HG03175 (cell line): ENCODE measurements at regions not wholly inside any gene's neighbourhood (a gene's known extent, or its start where the extent isn't known, plus 50 kb on each side); places are given as distances from the start of the nearest gene placed in this dataset.
"Not testable (repeated sequence)": the region's sequence is repeated elsewhere in the genome, so short reads cannot be mapped to it uniquely, and the experiment has no call there.

Experiments used
- ATAC-seq: cut with Tn5 transposase; IDR thresholded peaks from one replicate; pipeline ENCODE4 v1.9.1; 2021; ENCODE audit warnings: mild to moderate bottlenecking, moderate library complexity; ENCODE audit not compliant: unreplicated experiment

- no peak for ATAC-seq
Measured at GRCh38 chr9:78663369-78663768, 366.4 kb downstream of the PSAT1 start.

DNA sequence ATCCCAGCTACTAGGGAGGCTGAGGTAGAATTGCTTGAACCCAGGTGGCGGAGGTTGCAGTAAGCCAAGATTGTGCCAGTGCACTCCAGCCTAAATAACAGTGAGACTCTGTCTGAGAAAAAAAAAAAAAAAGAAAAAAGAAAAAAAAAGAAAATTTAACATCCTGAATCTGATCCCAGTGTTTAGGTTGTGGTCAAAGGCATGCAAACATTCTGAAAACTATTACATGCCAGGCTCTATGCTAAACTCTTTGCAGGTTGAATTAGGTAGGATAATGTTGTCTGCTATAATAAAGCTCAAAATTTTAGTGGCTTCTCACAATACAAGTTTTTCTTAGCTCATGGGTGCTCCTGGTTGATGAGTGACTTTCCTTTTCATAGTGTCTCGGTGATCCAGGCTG, 367.4 kb downstream of the PSAT1 start:
- ATAC-seq: no peak

GRCh38 chr9:78666818-78667414, 370.0 kb downstream of the PSAT1 start:
- no peak for ATAC-seq

DNA sequence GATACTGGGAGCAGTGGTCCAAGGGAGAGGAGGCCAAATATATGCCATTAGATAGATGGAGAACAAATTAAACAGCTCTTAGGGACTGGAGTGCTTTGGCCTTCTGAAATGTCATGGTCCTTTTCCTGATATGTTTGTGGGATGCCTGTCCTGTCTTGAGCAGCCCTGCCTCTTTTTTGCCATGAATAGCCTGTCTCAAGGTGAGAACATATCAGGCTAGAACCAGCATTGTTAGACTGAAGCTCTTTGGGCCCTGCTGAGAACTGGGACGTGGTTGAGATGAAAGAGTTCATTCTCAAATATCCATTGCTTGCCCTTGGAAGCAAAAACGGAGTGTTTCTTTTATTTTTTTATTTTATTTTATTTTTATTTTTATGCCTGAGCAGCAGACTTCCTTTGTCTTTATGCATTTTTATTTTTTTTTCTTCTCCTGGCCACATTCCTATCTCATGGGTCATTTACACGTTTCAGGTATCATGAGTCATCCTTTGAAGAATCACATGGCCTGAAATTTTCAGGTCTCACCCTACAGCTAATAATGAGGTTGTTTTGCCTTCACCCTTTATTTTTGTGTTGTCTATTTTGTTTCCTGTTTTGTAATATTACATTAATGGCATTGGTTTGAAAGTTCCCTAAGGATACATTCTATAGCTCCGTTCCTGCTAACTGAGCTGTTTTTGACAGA, 371.4 kb downstream of the PSAT1 start:
- ATAC-seq: no peak

DNA sequence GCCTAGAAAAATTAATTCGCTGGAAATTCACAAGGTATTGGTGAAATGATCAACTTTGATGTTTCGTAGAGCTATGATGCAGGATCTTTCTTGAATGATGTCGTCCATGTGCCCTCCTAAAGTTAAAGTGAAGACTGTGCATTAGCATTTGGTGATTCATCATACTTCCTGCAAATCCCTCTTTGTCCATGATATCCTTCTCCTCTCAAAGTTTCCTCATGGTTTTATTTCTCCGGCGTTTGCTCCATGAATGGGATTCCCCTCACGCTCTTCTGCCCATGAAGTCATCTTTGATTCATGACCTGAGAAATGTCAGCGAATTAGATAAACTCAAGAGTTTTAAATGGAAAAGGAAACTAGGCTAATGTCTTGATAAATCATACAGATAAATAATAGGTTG, 372.7 kb downstream of the PSAT1 start:
- ATAC-seq: no peak

GRCh38 chr9:78671785-78672184, 374.9 kb downstream of the PSAT1 start:
- no peak for ATAC-seq

DNA sequence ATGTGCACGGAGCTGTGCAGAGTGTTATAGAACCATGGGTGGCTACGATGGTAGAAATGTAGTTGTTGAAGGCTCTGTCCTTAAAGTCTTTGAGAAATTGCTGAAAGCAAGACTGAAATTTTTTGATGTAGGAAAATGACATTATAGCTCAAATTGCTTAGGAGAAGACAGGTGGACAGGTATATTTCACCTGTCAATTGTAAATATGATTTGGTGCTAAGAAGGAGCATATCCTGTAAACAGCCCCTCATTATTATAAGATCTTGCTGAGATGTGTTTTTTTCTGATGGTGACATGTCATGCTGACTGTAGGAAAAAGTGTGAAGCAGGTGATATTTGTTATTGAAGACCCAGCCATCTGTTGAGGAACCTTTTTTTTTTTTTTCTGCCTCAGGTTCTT, 377.9 kb downstream of the PSAT1 start:
- ATAC-seq: no peak

DNA sequence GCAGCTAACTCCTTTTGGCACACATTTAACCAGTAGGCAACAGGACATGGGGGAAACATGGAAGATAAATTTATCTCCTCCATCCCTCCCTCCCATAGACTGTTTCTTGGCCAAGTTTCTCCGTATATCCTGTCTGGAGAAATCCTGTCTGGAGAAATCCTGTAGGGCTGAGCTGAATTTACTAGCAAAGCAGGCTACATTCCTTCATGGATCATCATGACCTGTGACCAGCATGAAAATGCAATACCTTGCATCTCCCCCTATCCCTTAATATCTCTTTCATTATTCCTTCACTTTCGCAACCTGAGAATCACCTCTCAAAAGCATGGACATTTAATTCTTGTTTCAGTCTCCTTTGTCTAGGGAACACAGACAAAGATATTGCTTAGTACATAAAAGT, 379.1 kb downstream of the PSAT1 start:
- ATAC-seq: no peak

DNA sequence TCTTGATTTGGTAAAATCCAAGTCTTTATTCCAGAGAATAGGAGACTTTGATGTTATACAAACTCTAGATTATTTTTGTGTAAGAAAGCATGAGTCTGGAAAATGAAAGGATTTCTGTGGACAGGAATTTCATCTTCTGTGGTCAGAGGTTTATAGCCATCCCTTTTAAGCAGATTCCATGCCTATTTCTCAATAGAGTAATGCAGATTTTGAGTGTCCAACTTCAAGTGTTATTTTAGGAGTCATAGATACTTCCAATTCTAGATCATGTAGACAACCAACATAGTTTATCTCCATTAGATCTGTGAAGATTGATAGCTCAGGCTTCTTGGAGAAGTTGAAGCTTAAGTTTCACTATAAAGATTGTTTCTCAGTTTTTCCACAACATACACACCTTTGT, 379.7 kb downstream of the PSAT1 start:
- no peak for ATAC-seq

DNA sequence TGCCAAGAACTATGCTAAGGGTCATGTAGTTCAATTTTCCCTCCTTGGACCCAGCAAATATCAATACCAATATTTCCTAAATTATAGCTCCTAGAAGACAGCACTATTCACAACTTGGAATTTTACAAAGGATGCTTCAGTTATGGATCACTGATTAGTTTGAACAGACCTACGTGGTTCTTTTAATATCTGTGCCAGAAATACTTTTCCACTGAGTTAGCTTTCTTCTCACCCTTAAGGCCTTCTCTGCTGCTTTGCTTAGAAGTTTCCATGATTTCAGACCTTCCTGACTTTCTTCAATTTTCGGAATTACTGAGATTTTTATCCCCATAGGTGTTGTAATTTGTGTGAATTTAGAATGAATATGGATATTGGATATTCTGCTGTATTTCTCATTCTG, 380.4 kb downstream of the PSAT1 start:
- no peak for ATAC-seq

- ATAC-seq: no peak
Measured at GRCh38 chr9:78678877-78679276, 382.0 kb downstream of the PSAT1 start.

DNA sequence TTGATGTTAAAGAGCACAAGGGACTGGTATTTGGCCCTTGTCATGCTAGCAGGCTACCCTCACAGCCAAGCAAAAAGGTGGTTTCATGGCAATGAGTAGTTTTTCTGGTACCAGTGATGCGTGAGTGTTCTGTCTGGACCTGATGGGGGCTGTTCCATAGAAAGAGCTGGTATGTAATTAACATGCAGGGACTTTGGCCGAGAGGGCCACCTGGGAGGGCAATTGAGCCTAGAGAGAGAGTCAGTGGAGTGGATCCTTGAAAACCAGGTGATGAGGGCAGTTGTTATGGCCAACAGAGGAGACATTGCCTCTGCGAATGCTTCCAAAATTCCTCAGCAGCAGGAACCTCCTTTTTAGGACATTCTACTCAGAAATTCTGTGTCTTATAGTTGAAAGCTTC, 383.3 kb downstream of the PSAT1 start:
- ATAC-seq: no peak

DNA sequence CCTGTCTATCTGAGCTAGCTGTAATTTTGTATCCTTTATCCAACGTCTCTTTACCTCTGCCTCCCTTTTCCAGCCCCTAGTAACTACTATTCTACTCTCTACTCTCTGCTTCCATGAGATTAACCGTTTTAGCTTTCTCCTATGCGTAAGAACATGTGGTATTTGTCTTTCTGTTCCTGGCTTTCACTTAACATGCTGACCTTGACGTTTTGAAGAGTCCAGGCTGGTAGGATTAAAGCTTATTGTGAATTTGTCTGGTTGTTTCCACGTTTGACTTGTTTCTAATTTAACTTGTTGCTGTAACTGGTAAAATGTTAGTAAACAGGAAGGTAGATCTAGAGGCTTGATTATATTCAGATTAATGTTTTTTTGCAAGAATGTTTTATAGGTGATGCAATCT, 385.3 kb downstream of the PSAT1 start:
- ATAC-seq: no peak

GRCh38 chr9:78685471-78685870, 388.5 kb downstream of the PSAT1 start:
- no peak for ATAC-seq

DNA sequence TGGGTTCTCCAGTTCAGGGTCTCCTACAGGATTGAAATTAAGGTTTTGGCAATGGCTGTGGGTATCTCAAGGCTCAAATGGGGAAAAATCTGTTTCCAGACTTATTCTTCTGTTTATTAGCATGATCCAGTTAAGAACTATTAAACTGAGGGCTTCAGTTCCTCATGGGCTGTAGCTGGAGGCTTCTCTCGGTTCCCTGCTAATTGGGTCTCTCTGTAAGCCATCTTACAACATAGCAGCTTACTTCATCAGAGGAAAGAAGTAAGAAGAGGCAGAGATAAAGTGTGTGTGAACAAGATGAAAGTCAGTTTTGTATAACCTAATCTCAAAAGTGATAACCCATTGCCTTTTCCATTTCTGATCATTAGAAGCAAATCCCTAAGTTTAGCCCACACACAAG, 391.9 kb downstream of the PSAT1 start:
- ATAC-seq: no peak

- ATAC-seq: no peak
Measured at GRCh38 chr9:78691542-78691941, 394.6 kb downstream of the PSAT1 start.

- ATAC-seq: no peak
Measured at GRCh38 chr9:78692871-78693270, 395.9 kb downstream of the PSAT1 start.

DNA sequence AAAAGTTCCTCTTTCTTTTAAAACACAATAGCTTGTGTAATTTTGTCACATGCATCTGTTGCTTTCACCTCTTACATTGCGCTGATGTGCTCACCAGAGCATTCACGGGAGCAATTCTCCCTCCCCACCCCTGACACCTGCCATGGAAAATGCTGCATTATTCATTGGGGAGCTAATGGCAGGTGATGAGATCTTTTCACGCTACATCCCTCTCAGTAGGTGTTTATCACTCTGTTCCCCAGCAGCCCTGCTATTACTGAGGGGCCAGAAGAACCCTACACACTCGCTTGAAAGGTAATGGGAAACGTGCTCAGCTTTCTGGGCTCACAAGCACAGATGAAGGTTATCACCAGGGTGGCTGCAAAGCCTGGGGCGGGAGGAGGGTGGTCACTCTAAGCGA, 398.0 kb downstream of the PSAT1 start:
- no peak for ATAC-seq

GRCh38 chr9:78695519-78695918, 398.6 kb downstream of the PSAT1 start:
- no peak for ATAC-seq

DNA sequence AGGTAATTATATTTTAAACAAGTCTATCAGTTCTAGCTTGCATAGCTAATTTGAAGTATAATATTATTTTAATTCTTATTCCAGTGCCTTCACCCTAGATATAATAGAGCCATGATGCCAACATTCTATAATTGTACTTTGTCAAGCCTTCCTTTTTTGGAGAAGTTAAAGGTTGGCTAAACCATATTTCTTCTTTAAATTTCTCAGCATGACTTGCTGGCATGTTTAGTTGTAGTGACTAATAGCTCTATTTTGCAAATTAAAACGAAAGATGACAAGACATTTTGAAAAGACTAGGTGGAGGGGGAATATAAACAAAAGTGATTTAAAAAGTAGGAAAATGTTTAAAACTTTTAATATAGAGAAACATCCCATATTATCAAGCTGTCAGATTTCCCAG, 400.7 kb downstream of the PSAT1 start:
- ATAC-seq: no peak

- no peak for ATAC-seq
Measured at GRCh38 chr9:78698371-78698770, 401.4 kb downstream of the PSAT1 start.

DNA sequence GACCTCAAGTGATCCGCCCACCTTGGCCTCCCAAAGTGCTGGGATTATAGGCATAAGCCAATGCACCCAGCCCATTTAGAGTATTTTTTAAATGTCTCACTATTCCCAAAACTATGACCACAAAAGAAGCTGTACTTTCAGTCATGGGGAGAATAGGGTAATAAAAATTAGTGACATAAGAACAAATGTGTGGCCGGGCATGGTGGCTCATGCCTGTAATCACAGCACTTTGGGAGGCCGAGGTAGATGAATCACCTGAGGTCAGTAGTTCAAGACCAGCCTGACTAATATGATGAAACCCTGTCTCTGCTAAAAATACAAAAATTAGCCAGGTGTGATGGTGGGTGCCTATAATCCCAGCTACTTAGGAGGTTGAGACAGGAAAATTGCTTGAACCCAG, 402.3 kb downstream of the PSAT1 start:
- ATAC-seq: not testable (repeated sequence)

GRCh38 chr9:78704153-78704552, 407.2 kb downstream of the PSAT1 start:
- not testable (repeated sequence) for ATAC-seq
